Anterior cingulate cortex (tissue), 58 donors: ENCODE measurements at regions not wholly inside any gene's neighbourhood (a gene's known extent, or its start where the extent isn't known, plus 50 kb on each side); places are given as distances from the start of the nearest gene placed in this dataset.
A peak's percentile ranks its signal among the peaks of the same experiment; 100 is the strongest.

Experiments
- DNase-seq, 58 donors: peaks; one replicate each; lab custom pipeline; 2025; lab: John Stamatoyannopoulos, UW

GRCh38 chr6:40713002-40713719, 126.0 kb upstream of the LRFN2 start:
- DNase-seq, result no peak

GRCh38 chr6:40710626-40711330, 123.6 kb upstream of the LRFN2 start:
- DNase-seq, result peak in 1 of 58 donors; percentile 30

- no peak for DNase-seq
These were observed 120.9 kb upstream of the LRFN2 start for GRCh38 chr6:40708049-40708448.

GRCh38 chr6:40706178-40706577, 119.0 kb upstream of the LRFN2 start:
- DNase-seq, result no peak

- no peak for DNase-seq
These were observed 118.2 kb upstream of the LRFN2 start for GRCh38 chr6:40705354-40705753.

- no peak for DNase-seq
These were observed 114.3 kb upstream of the LRFN2 start for GRCh38 chr6:40701352-40702007.

GRCh38 chr6:40700006-40700580, 112.9 kb upstream of the LRFN2 start:
- DNase-seq, result no peak

- no peak for DNase-seq
These were observed 108.7 kb upstream of the LRFN2 start for GRCh38 chr6:40695750-40696415.

GRCh38 chr6:40695114-40695513, 108.0 kb upstream of the LRFN2 start:
- peak in 1 of 58 donors; percentile 8 for DNase-seq

GRCh38 chr6:40693768-40694167, 106.6 kb upstream of the LRFN2 start:
- no peak for DNase-seq

- no peak for DNase-seq
These were observed 105.2 kb upstream of the LRFN2 start for GRCh38 chr6:40692337-40692736.

- no peak for DNase-seq
These were observed 102.0 kb upstream of the LRFN2 start for GRCh38 chr6:40689185-40689584.

- no peak for DNase-seq
These were observed 101.1 kb upstream of the LRFN2 start for GRCh38 chr6:40688214-40688761.

GRCh38 chr6:40685862-40686261, 98.7 kb upstream of the LRFN2 start:
- no peak for DNase-seq

- DNase-seq, result no peak
These were observed 94.5 kb upstream of the LRFN2 start for GRCh38 chr6:40681622-40682021.

- DNase-seq, result no peak
These were observed 91.8 kb upstream of the LRFN2 start for GRCh38 chr6:40678941-40679340.

- no peak for DNase-seq
These were observed 87.0 kb upstream of the LRFN2 start for GRCh38 chr6:40674170-40674569.

GRCh38 chr6:40672087-40672486, 84.9 kb upstream of the LRFN2 start:
- DNase-seq, result no peak

- no peak for DNase-seq
These were observed 84.5 kb upstream of the LRFN2 start for GRCh38 chr6:40671694-40672050.

GRCh38 chr6:40671001-40671693, 84.0 kb upstream of the LRFN2 start:
- DNase-seq, result no peak
